Stimulated activated CD4-positive, alpha-beta T cell treated with anti-CD3 and anti-CD28 coated beads, TNF-alpha, amount 100 ng/mL, for 48 hours (primary cell): ENCODE measurements at regions not wholly inside any gene's neighbourhood (a gene's known extent, or its start where the extent isn't known, plus 50 kb on each side); places are given as distances from the start of the nearest gene placed in this dataset.
"Not testable (repeated sequence)": the region's sequence is repeated elsewhere in the genome, so short reads cannot be mapped to it uniquely, and the experiment has no call there.

Experiments used
- DNase-seq, 3 donors: peaks; one replicate each; pipeline ENCODE4 v3.0.0-alpha.2; 2020; ENCODE audit warnings: low read depth in 3 of 3

GRCh38 chr6:114651611-114652010 lies 308.8 kb upstream of the HS3ST5 start:
- DNase-seq, result no peak

GRCh38 chr6:114650891-114651290 lies 308.1 kb upstream of the HS3ST5 start:
- DNase-seq, result no peak

GRCh38 chr6:114649298-114649697 lies 306.5 kb upstream of the HS3ST5 start:
- no peak for DNase-seq

- DNase-seq, result no peak
Measured at GRCh38 chr6:114648847-114649246, 306.0 kb upstream of the HS3ST5 start.

- DNase-seq, result no peak
Measured at GRCh38 chr6:114638341-114638740, 295.5 kb upstream of the HS3ST5 start.

GRCh38 chr6:114634016-114634415 lies 291.2 kb upstream of the HS3ST5 start:
- no peak for DNase-seq

- not testable (repeated sequence) for DNase-seq
Measured at GRCh38 chr6:114626226-114626625, 283.4 kb upstream of the HS3ST5 start.

GRCh38 chr6:114619621-114620200 lies 276.9 kb upstream of the HS3ST5 start:
- no peak for DNase-seq

- no peak for DNase-seq
Measured at GRCh38 chr6:114611696-114612095, 268.9 kb upstream of the HS3ST5 start.

- DNase-seq, result no peak
Measured at GRCh38 chr6:114608091-114608490, 265.3 kb upstream of the HS3ST5 start.

- DNase-seq, result no peak
Measured at GRCh38 chr6:114605656-114606055, 262.8 kb upstream of the HS3ST5 start.

GRCh38 chr6:114600381-114600780 lies 257.6 kb upstream of the HS3ST5 start:
- no peak for DNase-seq

GRCh38 chr6:114595591-114595990 lies 252.8 kb upstream of the HS3ST5 start:
- DNase-seq, result no peak

GRCh38 chr6:114595186-114595585 lies 252.4 kb upstream of the HS3ST5 start:
- DNase-seq, result no peak

- DNase-seq, result no peak
Measured at GRCh38 chr6:114592506-114592905, 249.7 kb upstream of the HS3ST5 start.

GRCh38 chr6:114588726-114589125 lies 245.9 kb upstream of the HS3ST5 start:
- DNase-seq, result no peak

GRCh38 chr6:114586298-114586697 lies 243.5 kb upstream of the HS3ST5 start:
- no peak for DNase-seq

GRCh38 chr6:114581293-114581692 lies 238.5 kb upstream of the HS3ST5 start:
- no peak for DNase-seq

GRCh38 chr6:114580882-114581281 lies 238.1 kb upstream of the HS3ST5 start:
- no peak for DNase-seq

- DNase-seq, result no peak
Measured at GRCh38 chr6:114579486-114579885, 236.7 kb upstream of the HS3ST5 start.

- DNase-seq, result no peak
Measured at GRCh38 chr6:114577109-114577508, 234.3 kb upstream of the HS3ST5 start.

- DNase-seq, result no peak
Measured at GRCh38 chr6:114576330-114576729, 233.5 kb upstream of the HS3ST5 start.

GRCh38 chr6:114569669-114570068 lies 226.8 kb upstream of the HS3ST5 start:
- no peak for DNase-seq

GRCh38 chr6:114564302-114564933 lies 221.6 kb upstream of the HS3ST5 start:
- no peak for DNase-seq
